GM12878 (cell line): ENCODE measurements at regions not wholly inside any gene's neighbourhood (a gene's known extent, or its start where the extent isn't known, plus 50 kb on each side); places are given as distances from the start of the nearest gene placed in this dataset.

ENCODE experiments used
- ATAC-seq: fragments of 200-7000 bp; cut with Tn5 transposase; 3 replicates; pipeline ENCODE4 v1.9.1; 2020; ENCODE audit warnings: mild to moderate bottlenecking, moderate library complexity
- BruUV-seq: library from RNA; stranded (reverse); fragments of 400-500 nt; replicated peaks from 2 replicates; lab custom pipeline; 2021; lab: Mats Ljungman, UMichigan
- CTCF ChIA-PET: fragments of 300-600 bp; sonication (Branson Sonifier 250); formaldehyde crosslinking; extraction: SDS; loops from one replicate; lab custom pipeline; 2021; ENCODE audit warnings: inconsistent platforms; lab: Yijun Ruan, JAX
- POLR2A ChIA-PET: fragments of 350-600 bp; formaldehyde crosslinking; extraction: SDS; loops from one replicate; lab custom pipeline; 2021; ENCODE audit warnings: inconsistent platforms; lab: Charles Lee
- RAD21 ChIA-PET: fragments of 300-600 bp; sonication (Branson Sonifier 250); formaldehyde crosslinking; loops from one replicate; lab custom pipeline; 2023; ENCODE audit warnings: antibody characterized with exemption; ENCODE audit not compliant: unreplicated experiment; lab: Charles Lee
- SMC1A ChIA-PET: fragments of 300-600 bp; sonication (Branson Sonifier 250); formaldehyde crosslinking; loops from one replicate; lab custom pipeline; 2023; ENCODE audit not compliant: unreplicated experiment, uncharacterized antibody; lab: Charles Lee
- DNase-seq: peaks from one replicate; pipeline ENCODE4 v3.0.0-alpha.2; 2011; ENCODE audit warnings: low read depth, low spot score
- FAIRE-seq: peaks from 3 replicates; lab custom pipeline; 2011; peaks lifted over from hg19 to GRCh38; lab: Jason Lieb, UNC
- H2AFZ ChIP-seq: 2 replicates; pipeline ENCODE4 v1.6.0; 2011; ENCODE audit warnings: low read depth, low read length, control low read depth; ENCODE audit not compliant: control insufficient read depth
- H3K27ac ChIP-seq: 2 replicates; pipeline ENCODE4 v1.5.1; 2011; ENCODE audit warnings: control low read depth; ENCODE audit not compliant: control insufficient read depth, insufficient read depth
- H3K27me3 ChIP-seq, 2 experiments: replicated peaks in 1 of 2; 2 replicates each; pipeline versions ENCODE4 v1.6.0 to v1.6.1; 2011; ENCODE audit warnings: low read length in 1 of 2; ENCODE audit not compliant: control insufficient read depth in 2 of 2, insufficient read depth in 2 of 2
- H3K36me3 ChIP-seq, 2 experiments: 2 replicates each; pipeline ENCODE4 v1.5.1; 2011; ENCODE audit warnings: low read length in 1 of 2; ENCODE audit not compliant: control insufficient read depth in 2 of 2, insufficient read depth in 2 of 2
- H3K4me1 ChIP-seq: 2 replicates; pipeline ENCODE4 v1.6.1; 2011; ENCODE audit warnings: mild to moderate bottlenecking, low read length, moderate library complexity, mixed read lengths; ENCODE audit not compliant: control insufficient read depth, insufficient read depth
- H3K4me2 ChIP-seq: 2 replicates; pipeline ENCODE4 v1.6.0; 2011; ENCODE audit warnings: control low read depth; ENCODE audit not compliant: control insufficient read depth, insufficient read depth
- H3K4me3 ChIP-seq: fragments of 200-600 bp; sonication (generic); 2 replicates; pipeline ENCODE4 v1.5.1; 2016
- H3K79me2 ChIP-seq: 2 replicates; pipeline ENCODE4 v1.6.0; 2011; ENCODE audit warnings: low read length; ENCODE audit not compliant: control insufficient read depth, insufficient read depth
- H3K9ac ChIP-seq: 2 replicates; pipeline ENCODE4 v1.8.0; 2011; ENCODE audit warnings: low read length, control low read depth, mixed read lengths; ENCODE audit not compliant: control insufficient read depth, insufficient read depth
- H3K9me3 ChIP-seq: replicated peaks from 3 replicates; pipeline ENCODE4 v1.5.1; 2011; ENCODE audit warnings: mild to moderate bottlenecking, low read length; ENCODE audit not compliant: control insufficient read depth, insufficient read depth
- H4K20me1 ChIP-seq: 2 replicates; pipeline ENCODE4 v1.6.0; 2011; ENCODE audit not compliant: control insufficient read depth, insufficient read depth
- BMI1 ChIP-seq: fragments of 450-650 bp; IDR thresholded peaks from 2 replicates; pipeline ENCODE4 v1.6.1; 2016; ENCODE audit warnings: mild to moderate bottlenecking, moderate library complexity, borderline replicate concordance
- CEBPB ChIP-seq, 2 experiments: fragments of 150-350 bp in 1 of 2; IDR thresholded peaks; 2 replicates each; pipeline ENCODE4 v1.6.1; 2012 to 2014; ENCODE audit warnings: low read depth in 2 of 2, low read length in 2 of 2, borderline replicate concordance in 1 of 2, inconsistent platforms in 1 of 2
- LARP7 ChIP-seq: fragments of 450-650 bp; IDR thresholded peaks from 2 replicates; pipeline ENCODE4 v1.6.1; 2017; ENCODE audit warnings: mild to moderate bottlenecking
- POU2F2 ChIP-seq: IDR thresholded peaks from 3 replicates; pipeline ENCODE4 v1.6.1; 2011; ENCODE audit warnings: low read depth, mild to moderate bottlenecking, low read length, borderline replicate concordance
- SUPT20H ChIP-seq: IDR thresholded peaks from 2 replicates; pipeline ENCODE4 v1.6.1; 2011; ENCODE audit warnings: low read depth, mild to moderate bottlenecking, low read length, moderate library complexity, borderline replicate concordance; ENCODE audit not compliant: control insufficient read depth
- TBL1XR1 ChIP-seq: IDR thresholded peaks from 2 replicates; pipeline ENCODE4 v1.6.1; 2012; ENCODE audit warnings: low read depth, low read length, improper control_type of control experiment
- ZBTB40 ChIP-seq: fragments of 450-650 bp; IDR thresholded peaks from 2 replicates; pipeline ENCODE4 v1.6.1; 2016; ENCODE audit warnings: mild to moderate bottlenecking, moderate library complexity, borderline replicate concordance
- WGBS: methylation state at CpG from one replicate; pipeline ENCODE4 v1.1.6; 2016; ENCODE audit warnings: low lambda C conversion rate; ENCODE audit not compliant: insufficient replicate concordance, insufficient coverage; ENCODE audit errors: missing lambda C conversion rate; 5-methylcytosine and 5-hydroxymethylcytosine counted together
- in situ Hi-C: fragments of 300-500 bp; cut with MboI; formaldehyde crosslinking; loops from 9 replicates; pipeline ENCODE4 v1.14.3; 2018; ENCODE audit warnings: mixed read lengths
- intact Hi-C: fragments of 100-400 bp; cut with micrococcal nuclease; formaldehyde crosslinking; loops from one replicate; pipeline ENCODE4 v1.14.2; 2022; ENCODE audit not compliant: unreplicated experiment

GRCh38 chr7:49695971-49696370 is 77.5 kb upstream of the VWC2 start:
- no peak for ATAC-seq
- Histone ChIP-seq H3K9me3 (no peaks in the 10 kb centered on the region), H3K4me3 (no peak overlapping the region)
- TF ChIP-seq LARP7, result no peak
- no peak for TF ChIP-seq TBL1XR1
- TF ChIP-seq SUPT20H, result no peak
- no peak for TF ChIP-seq BMI1
- TF ChIP-seq CEBPB (IDR thresholded peaks at IDR 0.05; ENCODE audit: borderline replicate concordance in 1 of 2, low read depth in 2 of 2, low read length in 2 of 2), result no peak
- TF ChIP-seq POU2F2, result no peak
- no peak for TF ChIP-seq ZBTB40
- TF ChIP-seq, all 136 proteins: peak for 0
- Histone ChIP-seq H3K4me1 (no peaks in the 10 kb centered on the region), H3K36me3 (no peaks in the 10 kb centered on the region), H3K9ac (no peak overlapping the region), H3K27me3 (no peaks in the 10 kb centered on the region), H3K79me2 (no peaks in the 10 kb centered on the region), H3K27ac (no peak overlapping the region), H4K20me1 (no peaks in the 10 kb centered on the region), H3K4me2 (no peak overlapping the region), H2AFZ (no peak overlapping the region)
- ChIA-PET SMC1A (no interaction called here), POLR2A (no interaction called here), RAD21 (no interaction called here), CTCF (no interaction called here)
- WGBS, result 36% methylated on average over 5 of the region's 5 CpGs
- no TSS peak for BruUV-seq
- in situ Hi-C loops (no loop called here), intact Hi-C loops (no loop called here)
- DNase-seq, result no peak
- FAIRE-seq, result no peak
